KOPT-K1 (cell line): ENCODE measurements at regions not wholly inside any gene's neighbourhood (a gene's known extent, or its start where the extent isn't known, plus 50 kb on each side); places are given as distances from the start of the nearest gene placed in this dataset.
"Not testable (repeated sequence)": the region's sequence is repeated elsewhere in the genome, so short reads cannot be mapped to it uniquely, and the experiment has no call there.

Experiments
- H3K27ac ChIP-seq: fragments of 200-600 bp; sonication (generic); 2 replicates; pipeline ENCODE4 v1.5.1; 2016; ENCODE audit warnings: antibody characterized with exemption, mild to moderate bottlenecking, low read depth, low read length; ENCODE audit not compliant: poor library complexity, severe bottlenecking
- H3K36me3 ChIP-seq: fragments of 200-600 bp; sonication (generic); 2 replicates; pipeline ENCODE4 v1.5.1; 2017; ENCODE audit warnings: antibody characterized with exemption, mild to moderate bottlenecking, low read length, moderate library complexity; ENCODE audit not compliant: insufficient read depth
- H3K9me3 ChIP-seq: fragments of 200-600 bp; sonication (generic); 2 replicates; pipeline ENCODE4 v1.5.1; 2017; ENCODE audit warnings: antibody characterized with exemption, low read length, mild to moderate bottlenecking; ENCODE audit not compliant: insufficient read depth, poor library complexity, severe bottlenecking

DNA sequence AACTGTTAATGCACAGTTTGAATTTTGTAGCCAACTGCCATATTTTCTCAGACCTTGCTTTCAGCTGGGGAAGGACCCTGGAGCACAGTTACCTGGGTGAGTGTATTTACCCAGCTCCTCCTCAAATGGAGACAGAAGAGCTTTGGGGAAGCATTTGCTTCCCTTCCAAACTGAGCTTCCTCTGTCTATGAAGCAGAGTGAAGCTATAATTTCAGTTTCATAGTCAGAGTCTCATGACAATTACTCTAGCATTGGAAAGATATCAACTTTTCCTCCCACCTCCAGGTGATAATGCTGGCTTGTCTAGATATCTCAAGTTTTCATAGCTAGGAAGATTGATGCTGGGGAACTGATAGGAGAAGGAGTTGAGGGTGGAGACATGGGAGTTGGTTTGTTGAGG, 406.4 kb upstream of the CLINT1 start:
- H3K9me3 ChIP-seq, result no peaks in the 10 kb centered on the region
- no peaks in the 10 kb centered on the region for H3K36me3 ChIP-seq
- H3K27ac ChIP-seq, result no peak overlapping the region

DNA sequence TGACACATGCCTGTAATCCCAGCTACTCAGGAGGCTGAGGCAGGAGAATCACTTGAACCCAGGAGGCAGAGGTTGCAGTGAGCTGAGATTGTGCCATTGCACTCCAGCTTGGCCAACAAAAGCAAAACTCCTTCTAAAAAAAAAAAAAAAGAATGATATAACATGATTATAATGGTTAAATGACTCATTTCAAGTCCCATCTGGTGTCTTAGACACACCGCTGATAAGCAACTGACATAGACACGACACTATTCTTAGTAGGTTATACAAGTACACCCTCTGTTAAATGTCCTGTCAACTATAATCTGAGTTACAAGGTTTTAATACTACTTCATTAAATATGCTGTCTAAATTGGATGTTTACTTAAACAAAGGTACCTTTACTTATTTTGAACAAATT, 405.3 kb upstream of the CLINT1 start:
- Histone ChIP-seq H3K36me3 (no peaks in the 10 kb centered on the region), H3K9me3 (no peaks in the 10 kb centered on the region), H3K27ac (no peak overlapping the region)

DNA sequence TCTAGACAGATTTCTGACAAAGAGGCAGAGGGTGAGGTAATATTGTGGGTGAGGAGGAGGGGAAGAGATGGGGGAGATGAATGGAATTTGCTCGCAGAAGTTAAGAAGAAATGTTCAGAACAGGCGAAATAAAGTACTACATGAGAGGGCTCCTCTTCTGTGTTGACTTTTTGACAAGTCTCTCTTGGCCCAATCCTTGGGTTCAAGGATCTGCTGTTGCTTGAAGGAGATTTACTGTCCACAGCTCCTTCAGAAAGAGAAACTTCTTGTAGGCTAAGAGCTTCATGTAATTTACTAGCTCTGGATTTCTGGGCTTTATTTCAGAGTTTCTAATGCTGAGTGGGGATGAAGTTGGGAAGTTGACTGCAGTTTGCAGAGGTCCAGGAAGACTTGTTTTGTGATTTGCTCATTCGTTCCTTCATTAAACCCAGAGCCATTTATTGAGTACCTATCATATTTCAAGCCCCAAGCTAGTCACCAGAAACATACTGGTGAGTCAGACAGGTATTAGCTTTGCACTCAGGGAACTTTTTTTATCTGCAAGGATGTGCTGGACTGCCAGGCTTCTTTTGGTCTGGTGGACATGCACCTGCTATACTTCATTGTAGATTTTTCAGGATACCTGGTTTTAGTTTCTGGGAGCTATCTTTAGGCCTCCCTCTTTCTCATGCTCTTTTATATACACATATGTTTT, 402.9 kb upstream of the CLINT1 start:
- H3K36me3 ChIP-seq, result no peaks in the 10 kb centered on the region
- H3K9me3 ChIP-seq, result no peaks in the 10 kb centered on the region
- H3K27ac ChIP-seq, result no peak overlapping the region

DNA sequence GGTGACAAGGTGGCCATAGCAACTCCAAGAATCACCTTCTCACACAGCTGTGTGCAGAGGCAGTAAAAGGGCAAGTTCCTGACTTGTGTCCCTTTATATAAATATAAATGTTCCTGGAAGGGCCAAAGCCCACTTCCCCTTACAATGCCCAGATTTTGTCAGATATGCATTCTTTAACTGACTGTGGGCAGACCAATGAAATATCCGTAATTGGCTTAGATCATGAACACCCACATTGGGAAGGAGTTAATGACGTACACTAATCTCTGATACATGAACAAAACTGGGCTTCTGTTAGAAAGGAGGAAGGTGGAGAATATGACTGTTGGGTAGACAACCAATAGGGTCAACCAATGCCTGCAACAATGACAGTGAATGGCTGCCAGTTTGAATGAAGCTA, 397.2 kb upstream of the CLINT1 start:
- Histone ChIP-seq H3K9me3 (no peaks in the 10 kb centered on the region), H3K36me3 (no peaks in the 10 kb centered on the region), H3K27ac (no peak overlapping the region)

DNA sequence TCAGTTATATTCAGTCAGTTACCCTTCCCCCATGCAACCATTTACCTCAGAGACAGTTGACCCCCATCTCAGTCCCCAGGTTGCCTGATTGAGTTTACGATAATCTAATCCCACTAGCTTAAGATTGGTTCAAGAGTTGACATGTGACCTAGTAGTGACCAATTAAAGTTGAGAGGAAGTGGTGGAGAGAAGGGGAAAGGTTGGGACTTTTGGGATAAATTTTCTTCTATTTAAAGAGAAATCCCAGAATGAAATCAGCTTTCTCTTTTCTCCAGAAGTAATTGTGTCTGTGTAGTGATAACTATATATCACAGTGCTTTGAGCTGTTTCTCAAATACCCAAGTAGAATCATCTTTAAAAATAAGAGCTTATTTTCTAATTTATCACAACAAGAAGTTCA, 396.7 kb upstream of the CLINT1 start:
- H3K36me3 ChIP-seq, result no peaks in the 10 kb centered on the region
- no peaks in the 10 kb centered on the region for H3K9me3 ChIP-seq

DNA sequence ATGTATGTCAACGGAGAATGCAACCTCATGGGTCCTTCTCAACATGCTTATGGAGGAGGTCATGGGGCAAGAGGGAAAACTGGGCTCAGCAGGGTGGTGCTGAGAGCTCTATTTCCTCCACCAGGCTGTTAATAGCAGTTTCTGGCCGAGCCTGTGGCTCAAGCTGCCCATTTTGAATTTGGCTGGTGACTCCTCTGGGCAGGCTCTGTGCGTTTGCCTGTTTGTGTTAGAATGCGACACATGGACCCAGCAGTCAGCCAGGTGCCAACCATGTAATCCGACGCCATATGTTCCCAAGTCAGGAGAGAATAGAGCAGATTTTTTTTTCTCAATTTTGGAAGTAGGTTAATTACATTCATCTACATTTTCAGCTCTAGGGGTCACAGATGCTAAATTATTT, 387.7 kb upstream of the CLINT1 start:
- no peaks in the 10 kb centered on the region for H3K9me3 ChIP-seq
- no peak overlapping the region for H3K27ac ChIP-seq
- no peaks in the 10 kb centered on the region for H3K36me3 ChIP-seq

More for the DNA sequence above, 396.7 kb upstream of the CLINT1 start:
- no peak overlapping the region for H3K27ac ChIP-seq

DNA sequence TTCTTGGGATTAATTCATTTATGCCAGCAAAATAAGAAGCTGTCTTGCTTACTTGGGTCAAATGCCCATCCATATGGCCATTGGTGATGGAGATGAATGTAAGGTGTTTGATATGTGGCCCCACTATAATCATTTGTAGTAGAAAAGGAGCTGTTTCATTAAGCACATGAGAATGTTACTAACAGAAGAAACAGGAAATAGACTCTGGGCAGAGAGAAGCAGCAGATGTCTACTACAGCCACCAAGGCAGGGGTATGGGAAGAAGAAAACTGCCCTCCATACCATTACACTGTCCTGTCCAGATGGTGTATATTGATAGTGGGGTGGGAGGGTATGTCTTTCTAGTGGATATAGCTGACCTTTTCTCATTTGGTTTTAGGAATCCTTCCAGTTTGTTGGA, 386.6 kb upstream of the CLINT1 start:
- H3K9me3 ChIP-seq, result no peaks in the 10 kb centered on the region
- H3K27ac ChIP-seq, result no peak overlapping the region
- H3K36me3 ChIP-seq, result no peaks in the 10 kb centered on the region

DNA sequence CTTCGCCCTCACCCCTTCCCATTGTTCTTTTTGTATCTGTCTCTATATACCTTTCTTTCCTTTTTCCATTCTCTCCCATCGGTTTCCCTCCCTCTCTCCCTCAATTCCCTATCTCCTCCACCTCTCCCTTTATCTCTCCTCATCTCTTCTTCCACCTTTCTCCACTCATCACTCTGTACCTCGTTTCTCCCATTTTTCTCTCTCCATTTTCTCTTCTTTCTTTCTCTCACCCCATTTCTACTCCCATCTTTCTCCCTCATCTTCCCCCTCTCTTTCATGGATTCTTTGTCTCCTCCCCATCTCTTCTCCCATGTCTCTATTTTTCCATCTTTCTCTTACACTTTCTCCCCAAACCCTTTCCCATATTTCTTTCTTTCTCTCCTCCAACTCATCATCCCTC, 385.9 kb upstream of the CLINT1 start:
- no peaks in the 10 kb centered on the region for H3K9me3 ChIP-seq
- no peak overlapping the region for H3K27ac ChIP-seq
- no peaks in the 10 kb centered on the region for H3K36me3 ChIP-seq

DNA sequence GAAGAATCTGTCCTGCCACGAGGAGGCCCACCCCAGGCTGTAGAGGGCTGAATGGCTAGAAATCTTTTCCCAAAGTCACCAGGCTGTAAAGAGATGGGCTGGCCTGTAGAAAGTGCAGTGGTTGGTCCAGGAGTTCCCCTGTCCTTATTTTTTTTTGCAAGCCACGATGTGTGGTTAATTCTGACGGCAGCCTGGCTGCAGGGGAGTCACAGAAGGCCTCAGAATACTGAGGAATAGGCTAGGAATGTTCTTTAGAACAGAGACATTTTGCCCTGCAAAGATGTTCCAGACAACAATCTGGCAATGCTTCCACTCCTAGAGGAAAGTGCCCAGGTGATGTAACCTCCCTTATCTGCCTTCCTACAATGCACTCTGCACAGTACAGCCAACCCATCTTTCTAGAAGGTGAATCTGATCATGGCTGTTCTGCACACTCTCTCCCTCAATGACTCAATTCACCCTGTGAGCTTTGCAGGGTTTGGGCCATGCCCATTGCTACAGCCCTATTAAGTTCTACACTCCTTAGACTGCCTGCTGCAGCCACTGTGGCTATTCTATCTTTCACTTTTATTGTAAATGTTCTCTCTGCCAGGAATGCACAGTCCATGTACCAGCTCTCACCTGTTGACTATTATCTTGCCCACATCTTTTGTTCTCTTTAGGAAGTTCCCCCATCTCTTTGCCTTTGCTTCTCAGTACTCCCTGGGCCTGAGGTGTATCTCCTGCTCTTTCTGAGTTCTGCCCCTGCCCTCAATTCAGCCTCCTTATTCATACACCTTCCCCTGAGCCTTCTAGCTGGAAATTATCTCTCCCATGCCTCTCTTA, 377.8 kb upstream of the CLINT1 start:
- no peaks in the 10 kb centered on the region for H3K36me3 ChIP-seq
- no peak overlapping the region for H3K27ac ChIP-seq
- no peaks in the 10 kb centered on the region for H3K9me3 ChIP-seq

DNA sequence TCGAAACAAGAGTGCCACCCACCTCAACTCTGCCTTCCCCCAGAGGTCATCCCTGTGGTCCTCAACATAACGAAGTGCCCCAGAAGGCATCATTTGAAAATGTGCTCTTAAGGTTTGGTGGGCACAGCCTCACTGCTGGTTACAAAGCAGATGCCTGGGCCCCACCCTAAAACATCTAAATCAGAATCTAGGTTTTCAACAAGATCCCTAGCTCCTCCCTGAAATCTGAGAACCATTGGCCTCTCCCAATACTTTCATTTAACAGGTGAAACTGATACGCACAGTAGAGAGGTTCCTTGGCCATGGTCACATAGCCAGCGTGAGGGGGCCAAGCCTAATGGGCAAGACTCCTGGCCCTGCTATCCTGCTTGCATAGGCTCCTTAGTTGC, 376.2 kb upstream of the CLINT1 start:
- Histone ChIP-seq H3K27ac (no peak overlapping the region), H3K36me3 (no peaks in the 10 kb centered on the region)

DNA sequence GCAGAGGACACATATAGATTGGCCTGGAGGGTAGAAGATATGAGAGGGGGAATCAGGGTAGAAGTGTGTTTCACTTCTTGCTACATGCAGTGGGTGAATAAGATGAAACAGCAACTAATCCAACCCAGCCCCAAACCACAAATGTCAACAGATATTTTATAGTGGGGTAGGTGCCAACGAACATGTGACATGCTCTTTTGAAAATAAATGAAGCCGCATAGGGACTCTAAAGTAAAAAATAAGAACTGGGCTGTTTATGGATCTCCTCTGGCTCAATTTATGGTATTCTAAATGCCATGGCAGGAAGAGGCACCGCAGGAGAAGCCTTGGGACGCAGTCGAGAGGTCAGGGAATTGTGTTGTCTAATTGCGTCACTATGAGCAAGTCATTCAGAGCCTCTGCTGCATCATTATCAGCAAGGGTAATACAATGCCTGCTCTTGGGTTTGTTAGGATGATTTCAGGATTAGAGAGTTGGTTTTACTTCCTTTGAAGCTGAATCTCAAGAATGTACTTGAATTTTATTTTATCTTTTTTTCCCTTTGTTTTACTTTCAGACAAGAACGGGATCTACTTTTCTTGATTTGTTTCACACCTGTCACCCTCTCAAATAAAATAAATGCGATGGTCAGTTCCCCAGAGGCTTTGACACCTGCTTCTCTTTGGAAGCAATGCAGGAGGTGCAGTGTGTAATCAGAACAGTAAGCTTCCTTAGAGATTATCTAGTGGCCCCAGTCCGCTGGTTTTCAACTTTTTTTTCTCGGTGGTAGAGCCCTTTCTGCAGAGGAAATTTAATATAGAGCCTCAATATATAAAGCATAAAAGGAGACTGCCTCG, 375.6 kb upstream of the CLINT1 start:
- Histone ChIP-seq H3K36me3 (no peaks in the 10 kb centered on the region), H3K27ac (no peak overlapping the region), H3K9me3 (no peaks in the 10 kb centered on the region)

More for the DNA sequence above, 376.2 kb upstream of the CLINT1 start:
- H3K9me3 ChIP-seq, result no peaks in the 10 kb centered on the region

DNA sequence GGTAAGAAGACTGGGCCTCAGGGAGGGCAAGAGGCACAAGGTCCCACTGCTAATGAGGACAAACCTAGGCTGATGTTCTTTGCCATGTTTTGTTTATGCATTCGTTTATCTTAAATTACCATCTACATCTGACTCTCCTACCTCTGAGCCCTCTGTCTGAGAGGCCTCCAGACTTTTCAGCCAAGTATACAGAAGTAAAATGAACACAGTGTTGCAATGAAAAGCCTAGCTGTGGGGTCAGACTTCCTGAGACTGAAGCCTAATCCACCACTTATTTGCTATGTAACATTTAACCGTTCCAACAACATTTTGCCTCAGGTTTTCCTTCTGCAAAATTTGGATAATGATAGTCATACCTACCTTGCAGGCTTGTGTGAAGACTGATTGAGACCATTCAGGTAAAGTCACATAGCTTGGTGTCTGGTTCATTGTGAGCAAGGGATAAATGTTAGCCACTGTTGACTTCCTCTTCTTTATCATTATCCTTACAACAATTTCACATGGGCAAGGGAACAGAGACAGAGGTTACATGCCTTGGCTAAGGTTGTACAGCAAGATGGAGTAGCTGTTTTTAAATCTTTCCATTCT, 374.9 kb upstream of the CLINT1 start:
- Histone ChIP-seq H3K27ac (no peak overlapping the region), H3K36me3 (no peaks in the 10 kb centered on the region), H3K9me3 (no peaks in the 10 kb centered on the region)

DNA sequence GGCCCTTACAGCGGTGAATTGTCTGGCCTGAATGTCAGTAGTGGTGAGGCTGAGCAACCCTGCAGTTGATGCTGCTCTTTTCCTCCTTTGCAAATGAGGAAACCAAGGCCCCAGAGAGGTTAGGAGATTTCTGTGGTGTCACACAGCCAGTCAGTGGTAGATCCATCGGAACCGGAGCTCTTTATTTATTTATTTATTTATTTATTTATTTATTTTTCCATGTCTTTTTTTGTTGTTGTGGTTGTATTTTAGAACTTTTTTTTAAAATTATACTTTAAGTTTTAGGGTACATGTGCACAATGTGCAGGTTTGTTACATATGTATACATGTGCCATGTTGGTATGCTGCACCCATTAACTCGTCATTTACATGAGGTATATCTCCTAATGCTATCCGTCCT, 368.4 kb upstream of the CLINT1 start:
- H3K27ac ChIP-seq, H3K36me3 ChIP-seq, H3K9me3 ChIP-seq: not testable (repeated sequence)

DNA sequence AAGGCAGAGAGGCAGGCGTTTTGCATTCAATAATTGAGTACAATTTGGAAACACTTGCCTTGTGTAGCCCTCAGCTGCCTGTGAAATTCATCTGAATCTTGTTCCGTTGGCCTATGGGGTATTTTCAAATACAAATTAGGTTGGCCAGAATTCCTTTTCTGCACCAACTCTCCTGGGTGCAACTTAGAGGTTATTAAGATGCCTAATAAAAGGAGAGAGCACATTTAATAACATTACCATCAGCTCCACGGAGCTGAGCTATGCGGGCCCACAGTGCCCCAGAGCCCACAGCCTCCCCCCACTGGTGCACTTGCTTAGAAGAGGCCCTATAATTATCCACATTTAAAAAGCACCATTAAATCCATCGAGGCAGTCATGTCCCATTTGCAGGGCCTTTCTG, 367.6 kb upstream of the CLINT1 start:
- Histone ChIP-seq H3K27ac (no peak overlapping the region), H3K36me3 (no peaks in the 10 kb centered on the region), H3K9me3 (no peaks in the 10 kb centered on the region)

DNA sequence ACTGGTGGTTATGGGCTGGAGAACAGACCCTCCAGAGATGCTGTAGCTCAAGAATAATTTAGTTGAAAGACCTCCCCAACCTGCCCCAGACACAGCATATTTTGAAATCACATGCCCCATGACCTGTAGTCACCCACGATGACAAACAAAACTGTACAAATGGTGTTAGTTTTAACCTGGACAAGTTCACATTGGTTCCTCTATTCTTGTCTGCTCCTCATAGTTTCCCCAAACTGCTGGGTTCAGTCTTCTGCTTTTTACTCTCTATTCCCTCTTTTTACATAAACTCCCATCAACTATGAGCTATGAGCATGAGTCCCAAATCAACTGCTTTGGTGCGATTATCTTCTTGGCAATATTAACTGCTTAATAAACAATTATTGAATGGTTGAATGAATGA, 365.3 kb upstream of the CLINT1 start:
- H3K9me3 ChIP-seq, result no peaks in the 10 kb centered on the region
- no peaks in the 10 kb centered on the region for H3K36me3 ChIP-seq
- no peak overlapping the region for H3K27ac ChIP-seq
